ENCODE measurements at regions not wholly inside any gene's neighbourhood (a gene's known extent, or its start where the extent isn't known, plus 50 kb on each side); places are given as distances from the start of the nearest gene placed in this dataset.
A peak's percentile ranks its signal among the peaks of the same experiment; 100 is the strongest.

- no peak for FAIRE-seq
Observed at GRCh38 chr13:85031771-85032170, 767.4 kb downstream of the SLITRK6 start.

- FAIRE-seq: no peak
Observed at GRCh38 chr13:85028035-85028434, 771.2 kb downstream of the SLITRK6 start.

GRCh38 chr13:85019121-85019520 lies 780.1 kb downstream of the SLITRK6 start:
- no peak for FAIRE-seq

DNA sequence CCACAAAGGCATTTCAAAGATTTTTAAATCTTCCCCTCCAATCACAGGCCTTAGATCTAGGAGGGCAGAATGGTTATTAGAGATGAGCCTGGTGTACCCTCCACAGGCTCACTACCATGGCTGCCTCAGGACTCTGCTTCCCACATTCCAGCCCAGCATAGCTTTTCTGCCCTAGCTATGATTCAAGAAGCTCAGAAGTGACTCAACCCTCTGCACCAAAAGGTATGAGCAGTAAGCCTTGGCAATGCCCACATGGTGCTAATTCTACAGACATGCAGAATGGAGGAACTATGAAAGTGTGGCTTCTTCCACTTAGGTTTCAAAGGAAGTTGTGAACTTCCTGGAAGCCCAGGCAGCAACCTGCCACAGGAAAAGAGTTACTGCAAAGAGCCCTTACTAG lies 786.2 kb downstream of the SLITRK6 start:
- FAIRE-seq: no peak

DNA sequence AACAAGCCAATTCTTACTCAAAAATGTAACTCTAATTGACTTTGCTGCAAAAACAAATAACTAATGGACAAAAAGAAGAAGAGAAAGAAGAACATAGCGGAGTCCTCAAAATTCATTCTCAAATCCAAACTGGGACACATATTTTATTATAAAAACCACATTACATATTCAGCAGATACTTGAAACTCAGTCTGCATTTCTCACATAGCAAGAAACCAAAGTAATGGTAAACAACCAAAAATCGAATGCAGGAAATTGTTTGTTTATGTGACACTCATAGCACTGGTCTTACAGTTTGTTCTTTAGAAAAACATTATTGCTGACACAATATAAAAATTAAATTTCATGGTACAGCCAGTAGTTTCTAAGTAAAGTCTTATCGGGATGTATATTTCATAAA lies 789.8 kb downstream of the SLITRK6 start:
- FAIRE-seq: no peak

DNA sequence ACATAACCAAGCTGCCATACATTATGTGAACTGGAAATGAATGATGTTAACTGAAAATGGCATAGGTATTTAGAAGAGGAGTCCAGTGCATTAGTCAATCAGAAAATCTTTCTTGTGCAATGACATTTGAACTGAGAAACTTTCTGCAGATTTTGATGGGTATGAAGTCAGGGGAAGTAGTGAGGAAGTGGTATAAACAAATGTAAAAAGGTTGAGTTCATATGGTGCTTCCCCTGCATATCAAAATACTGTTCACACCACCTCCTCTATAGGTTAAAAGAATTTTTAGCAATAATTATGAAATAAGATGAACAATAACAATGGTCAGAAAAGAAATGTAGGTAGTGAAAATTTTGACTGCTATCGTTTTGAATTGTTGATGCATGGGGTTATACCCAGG lies 800.0 kb downstream of the SLITRK6 start:
- no peak for FAIRE-seq

GRCh38 chr13:84998681-84999080 lies 800.5 kb downstream of the SLITRK6 start:
- FAIRE-seq: peak; percentile 15

DNA sequence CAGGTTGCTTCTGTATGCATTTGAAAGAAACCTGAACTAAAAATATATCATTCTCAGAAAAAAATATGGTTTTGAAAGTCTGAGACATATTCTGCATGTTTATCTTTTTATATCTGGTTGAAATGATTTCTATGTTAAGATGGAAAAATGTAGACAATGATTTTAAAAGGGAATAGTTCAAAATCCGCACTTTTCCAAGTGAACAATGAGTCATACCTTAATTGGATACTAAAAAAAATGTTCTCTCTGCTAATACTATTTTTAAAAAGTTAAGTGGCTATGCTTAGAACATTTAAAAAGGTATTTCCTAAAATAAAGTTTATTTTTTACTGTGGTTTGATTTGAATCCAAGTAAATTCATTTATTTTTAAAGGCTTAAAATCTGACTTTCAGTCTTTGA lies 801.4 kb downstream of the SLITRK6 start:
- FAIRE-seq: no peak

DNA sequence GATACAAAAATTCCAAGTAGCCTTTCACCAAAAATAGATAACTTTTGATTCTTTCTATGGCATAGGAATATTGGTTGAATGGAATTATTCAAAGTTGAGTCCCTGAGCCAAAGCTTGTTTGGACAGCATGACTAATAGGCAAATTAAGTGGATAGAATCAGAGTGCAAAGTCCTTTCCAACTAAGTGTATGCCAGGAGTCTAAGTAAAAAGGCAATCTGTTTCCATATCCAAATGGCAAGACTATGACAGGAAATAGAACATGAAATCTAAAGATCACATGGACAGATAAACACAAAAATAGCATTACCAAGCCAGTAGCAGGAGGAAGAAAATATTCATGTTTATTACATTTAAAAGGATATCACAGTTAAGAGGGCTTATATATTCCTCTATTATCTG lies 804.6 kb downstream of the SLITRK6 start:
- no peak for FAIRE-seq

DNA sequence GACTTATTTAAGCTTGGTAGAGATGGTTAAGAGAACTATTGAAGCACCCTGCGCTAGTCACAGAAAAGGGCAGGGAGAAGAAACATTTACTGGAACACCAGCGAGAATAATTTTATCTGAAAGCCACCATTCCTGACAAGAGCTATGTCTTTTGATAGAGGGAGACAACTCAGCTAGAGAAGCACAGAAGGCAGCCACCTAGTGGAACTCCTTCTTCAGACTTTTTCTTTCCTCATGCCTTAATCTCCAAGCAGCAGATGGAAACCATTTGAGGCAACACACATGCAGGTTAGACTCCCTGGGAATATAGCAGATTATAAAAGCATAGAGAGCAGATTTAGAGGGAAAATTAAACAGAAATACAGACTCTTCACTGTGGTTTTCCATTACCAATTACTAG lies 813.4 kb downstream of the SLITRK6 start:
- FAIRE-seq: no peak

DNA sequence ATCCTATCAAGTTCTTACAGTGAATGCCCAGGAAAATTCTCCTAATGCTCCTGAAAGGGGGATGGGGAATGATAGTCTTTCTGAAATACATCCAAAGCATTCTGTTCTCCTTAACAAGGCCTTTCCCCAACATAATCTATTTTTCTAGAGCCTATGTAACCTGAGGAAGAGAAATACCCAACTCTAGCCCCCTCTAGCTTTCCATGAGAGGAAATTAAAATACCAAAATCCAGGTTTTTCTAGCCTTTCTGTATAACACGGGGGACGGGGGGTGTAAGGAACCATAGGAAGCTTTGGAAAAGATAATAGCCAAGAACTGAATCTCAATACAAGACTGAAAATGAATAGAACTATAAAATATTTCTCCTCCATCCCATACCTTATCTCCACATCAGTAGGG lies 815.9 kb downstream of the SLITRK6 start:
- no peak for FAIRE-seq

DNA sequence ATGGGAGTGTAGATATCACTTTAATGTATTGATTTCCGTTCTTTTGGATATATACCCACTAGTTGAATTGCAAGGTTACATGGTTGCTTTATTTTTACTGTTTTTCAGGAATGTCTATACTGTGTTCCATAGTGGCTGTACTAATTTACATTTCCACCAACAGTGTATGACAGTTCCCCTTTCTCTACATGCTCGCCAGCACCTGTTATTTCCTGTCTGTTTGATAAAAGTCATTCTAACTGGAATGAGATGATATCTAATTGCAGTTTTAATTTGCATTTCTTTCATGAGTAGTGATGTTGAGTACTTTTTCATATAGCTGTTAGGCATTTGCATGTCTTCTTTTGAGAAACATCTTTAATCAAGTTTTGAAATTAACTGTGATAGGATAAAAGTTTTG lies 818.6 kb downstream of the SLITRK6 start:
- FAIRE-seq: no peak

DNA sequence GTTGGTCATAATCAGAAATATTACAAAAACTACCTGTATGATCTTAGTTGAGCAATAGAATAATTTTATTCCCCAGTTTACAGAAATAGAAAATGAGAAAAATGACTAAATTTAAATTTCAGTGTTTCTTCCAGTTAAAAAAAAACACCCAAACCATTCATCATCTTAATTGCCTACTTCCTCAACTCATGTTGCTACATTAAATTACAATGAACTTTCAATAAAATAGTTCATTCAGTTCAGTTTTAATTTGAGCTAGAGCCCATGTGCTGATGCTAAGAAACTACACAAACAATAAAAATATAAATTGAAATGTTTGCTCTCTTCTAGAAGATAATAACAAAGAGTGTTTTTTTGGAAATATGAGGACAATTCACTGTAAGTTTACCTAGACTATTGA lies 820.4 kb downstream of the SLITRK6 start:
- FAIRE-seq: no peak

DNA sequence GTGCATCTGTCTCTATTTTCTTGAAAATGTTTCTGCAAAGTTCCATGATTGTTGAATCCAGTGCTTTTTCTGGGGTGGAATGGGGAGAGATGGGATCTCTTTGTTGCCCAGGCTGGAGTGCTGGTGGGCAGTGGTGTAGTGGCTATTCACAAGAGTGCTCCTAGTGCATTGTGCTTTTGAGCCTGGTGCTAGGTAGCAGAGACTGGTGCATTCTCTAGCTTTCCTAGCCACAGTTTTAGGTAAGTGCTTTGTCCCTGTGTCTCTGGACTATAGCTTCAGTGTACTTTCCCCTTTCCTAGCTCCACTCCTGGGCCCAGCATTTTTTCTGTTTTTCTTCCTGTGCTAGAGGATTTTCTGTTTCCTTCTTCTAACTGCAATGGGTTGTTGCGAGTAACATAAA lies 825.6 kb downstream of the SLITRK6 start:
- FAIRE-seq: no peak

DNA sequence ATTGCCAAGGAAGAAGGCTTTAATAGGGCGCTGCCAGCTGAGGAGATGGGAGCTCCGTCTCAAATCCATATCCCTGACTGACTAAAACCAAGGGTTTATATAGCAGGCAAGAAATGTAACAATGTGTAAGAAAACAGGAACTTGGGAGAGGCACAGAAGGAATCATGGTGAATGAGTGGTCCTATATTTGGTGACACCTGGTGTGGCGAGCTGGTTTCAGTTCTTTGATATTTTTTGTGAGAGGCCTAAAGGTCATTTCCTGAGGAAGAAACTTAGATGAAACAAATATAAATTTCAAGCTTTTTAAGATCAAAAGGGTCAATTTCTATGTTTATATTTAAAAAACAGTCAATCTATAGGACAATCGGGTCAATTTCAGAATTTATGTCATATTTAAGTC lies 826.3 kb downstream of the SLITRK6 start:
- no peak for FAIRE-seq

DNA sequence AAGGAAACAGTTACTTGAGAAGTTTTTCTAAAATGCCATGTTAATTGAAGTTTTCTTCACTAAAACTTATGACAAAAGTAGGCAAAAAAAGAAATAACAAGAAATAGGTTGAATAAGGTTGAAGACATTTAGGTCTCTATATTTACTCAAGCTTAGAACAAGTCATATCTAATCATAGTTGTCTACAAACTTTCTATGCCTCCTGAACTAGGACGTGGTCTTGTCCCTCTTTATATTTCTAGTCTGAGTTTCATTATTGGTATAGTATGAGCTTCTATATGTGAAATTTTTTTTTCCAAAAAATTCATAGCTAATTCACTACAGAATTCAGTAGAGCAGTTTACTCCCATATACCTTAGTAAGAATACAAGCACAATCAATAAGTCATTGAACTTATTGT lies 836.4 kb downstream of the SLITRK6 start:
- FAIRE-seq: no peak

DNA sequence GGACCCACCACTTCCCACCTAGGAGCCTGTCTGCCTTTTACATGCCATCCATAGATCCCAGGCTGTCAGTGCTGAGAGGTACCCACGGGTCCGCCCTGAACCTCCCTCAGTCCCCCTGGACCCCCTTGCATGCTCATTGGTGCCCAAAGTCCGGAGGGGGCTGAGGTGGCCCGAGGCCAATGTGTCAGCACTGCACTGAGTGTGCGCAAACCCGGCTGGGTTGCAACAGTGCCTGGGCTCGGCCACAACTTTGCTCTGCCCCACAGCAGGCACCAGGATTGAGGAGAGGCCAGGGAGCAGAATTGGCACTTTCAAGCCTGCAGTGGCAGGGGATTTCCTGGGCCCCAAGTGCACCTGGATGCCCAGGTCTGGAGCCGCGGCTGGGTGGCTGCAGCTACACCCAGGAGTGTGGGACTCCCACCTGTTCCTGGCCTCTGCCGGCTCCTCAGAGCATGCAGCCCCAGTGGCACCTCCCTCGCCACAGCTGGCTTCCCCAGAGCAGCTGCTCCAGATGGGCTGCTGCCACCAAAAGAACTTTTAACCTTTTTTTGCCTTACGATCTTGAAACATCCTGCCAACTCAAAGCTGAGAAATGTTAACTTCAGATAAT lies 837.0 kb downstream of the SLITRK6 start:
- FAIRE-seq: no peak

GRCh38 chr13:84961023-84961422 lies 838.2 kb downstream of the SLITRK6 start:
- no peak for FAIRE-seq

GRCh38 chr13:84959818-84960217 lies 839.4 kb downstream of the SLITRK6 start:
- no peak for FAIRE-seq

- no peak for FAIRE-seq
Observed at GRCh38 chr13:84954636-84955035, 844.6 kb downstream of the SLITRK6 start.

DNA sequence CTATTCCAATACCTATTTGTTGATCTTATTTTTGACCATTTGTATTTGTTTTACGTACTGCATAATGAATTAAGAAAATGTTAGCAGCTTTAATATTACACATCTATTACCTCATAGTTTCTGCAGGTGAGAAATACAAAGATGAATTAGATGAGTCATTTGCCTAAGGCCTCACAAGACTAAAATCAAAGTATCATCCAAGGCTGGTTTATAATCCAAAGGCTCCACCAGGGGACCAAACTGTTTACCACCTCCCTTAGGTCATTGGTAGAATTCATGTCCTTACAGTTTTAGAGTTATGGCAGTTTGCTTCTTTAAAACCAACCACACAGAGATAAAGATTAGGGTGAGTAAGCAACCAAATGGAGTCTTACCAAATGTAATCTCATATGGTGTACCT lies 848.1 kb downstream of the SLITRK6 start:
- FAIRE-seq: no peak

DNA sequence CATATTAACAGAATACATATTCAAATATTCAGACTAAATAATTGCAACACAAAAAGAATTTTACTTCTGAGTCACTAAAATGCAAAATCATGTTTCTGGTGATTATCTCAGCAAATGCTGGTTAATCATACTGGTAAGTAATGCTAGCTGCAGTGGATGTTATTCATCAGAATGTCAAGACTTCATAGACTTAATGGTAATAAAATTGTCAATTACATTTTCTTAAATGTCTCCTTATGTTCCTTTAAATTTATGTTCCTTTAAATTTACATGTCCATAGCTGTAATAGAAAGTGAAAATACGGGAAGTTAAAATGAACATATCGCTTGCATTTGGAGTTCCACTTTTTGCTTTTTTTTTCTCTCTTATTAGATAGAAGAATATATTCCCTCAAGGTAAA lies 853.0 kb downstream of the SLITRK6 start:
- FAIRE-seq: no peak

DNA sequence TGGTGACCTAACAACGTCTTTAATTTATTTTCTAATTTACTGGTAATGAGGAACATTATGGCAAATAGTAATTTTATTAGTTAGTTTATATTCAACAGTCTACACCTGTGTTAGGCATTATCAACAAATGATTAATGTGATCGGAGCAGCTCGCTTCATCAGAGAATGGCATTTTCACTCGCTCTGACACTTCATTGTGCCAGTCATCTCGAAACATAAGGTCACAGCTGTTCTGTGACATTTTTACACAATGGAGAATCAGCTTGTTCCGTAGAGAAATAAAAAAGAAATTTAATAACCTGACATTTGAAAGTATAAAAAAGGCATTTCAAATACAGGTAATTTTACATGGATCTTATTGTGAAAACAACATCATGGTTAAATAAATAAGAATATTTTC lies 858.4 kb downstream of the SLITRK6 start:
- no peak for FAIRE-seq

DNA sequence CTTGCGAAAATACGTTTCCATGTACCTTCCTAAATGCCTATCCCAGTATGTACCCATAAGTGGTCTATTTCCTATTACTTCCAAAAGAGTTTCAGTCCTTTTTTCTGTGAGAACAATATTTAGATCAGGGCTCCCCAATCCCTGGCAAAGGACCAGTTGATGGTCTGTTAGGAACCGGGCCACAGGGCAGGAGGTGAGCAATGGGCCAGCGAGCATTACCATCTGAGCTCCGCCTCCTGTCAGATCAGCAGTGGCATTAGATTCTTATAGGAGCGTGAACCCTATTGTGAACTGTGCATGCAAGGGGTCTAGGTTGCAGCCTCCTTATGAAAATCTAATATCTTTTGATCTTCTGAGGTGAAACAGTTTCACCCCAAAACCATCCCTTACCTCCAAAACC lies 859.1 kb downstream of the SLITRK6 start:
- no peak for FAIRE-seq

DNA sequence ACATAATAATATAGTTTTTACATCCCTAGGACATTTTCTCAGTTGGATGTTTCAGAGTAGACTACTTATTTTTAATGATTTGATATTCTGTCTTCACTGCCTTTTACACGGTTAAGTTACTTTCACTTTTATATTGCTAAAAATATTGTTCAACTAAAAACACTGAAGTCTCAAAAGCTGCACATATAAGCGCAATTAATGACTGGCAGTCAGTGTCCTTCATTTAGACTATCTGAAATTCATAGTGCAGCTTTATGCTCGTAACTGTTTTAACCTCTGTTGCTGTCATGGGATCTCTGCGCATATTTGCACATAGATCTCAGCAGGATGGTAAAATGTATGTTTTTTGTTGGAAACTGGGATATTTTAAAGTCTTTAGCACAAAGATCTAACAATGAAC lies 864.3 kb downstream of the SLITRK6 start:
- FAIRE-seq: no peak

- FAIRE-seq: no peak
Observed at GRCh38 chr13:84933797-84934196, 865.4 kb downstream of the SLITRK6 start.
